AG04449 (cell line): ENCODE measurements at regions not wholly inside any gene's neighbourhood (a gene's known extent, or its start where the extent isn't known, plus 50 kb on each side); places are given as distances from the start of the nearest gene placed in this dataset.

ENCODE experiments used
- CTCF ChIA-PET: fragments of 350-600 bp; formaldehyde crosslinking; extraction: SDS; loops from one replicate; lab custom pipeline; 2021; ENCODE audit warnings: antibody characterized with exemption; lab: Yijun Ruan, JAX
- POLR2A ChIA-PET: fragments of 400-600, 350-600 bp; formaldehyde crosslinking; extraction: SDS; loops from one replicate; lab custom pipeline; 2020; ENCODE audit warnings: antibody characterized with exemption, inconsistent platforms; lab: Yijun Ruan, JAX
- DNase-seq: peaks from one replicate; pipeline ENCODE4 v3.0.0-alpha.2; 2010; ENCODE audit warnings: low read depth, low spot score
- H3K4me3 ChIP-seq: 2 replicates; pipeline ENCODE4 v1.5.1; 2011; ENCODE audit warnings: low read depth, mild to moderate bottlenecking, control low read depth, low read length
- CTCF ChIP-seq: IDR thresholded peaks from one replicate; pipeline ENCODE4 v1.5.1; 2011; ENCODE audit warnings: mild to moderate bottlenecking, moderate library complexity, low read length, control low read depth, inconsistent platforms; ENCODE audit not compliant: insufficient read depth; ENCODE audit errors: missing control alignments

GRCh38 chr11:127230392-127230791, 229.8 kb upstream of the KIRREL3 start:
- CTCF ChIA-PET, result no interaction called here
- no peak for TF ChIP-seq CTCF
- POLR2A ChIA-PET, result no interaction called here
- no peak for DNase-seq
- H3K4me3 ChIP-seq, result no peak overlapping the region

GRCh38 chr11:127226949-127227348, 226.4 kb upstream of the KIRREL3 start:
- CTCF ChIA-PET, result no interaction called here
- no peak for DNase-seq
- POLR2A ChIA-PET, result no interaction called here
- no peak for TF ChIP-seq CTCF
- no peak overlapping the region for H3K4me3 ChIP-seq

- ChIA-PET CTCF (no interaction called here), POLR2A (no interaction called here)
- TF ChIP-seq CTCF, result no peak
- H3K4me3 ChIP-seq, result no peak overlapping the region
- no peak for DNase-seq
These were observed 225.8 kb upstream of the KIRREL3 start for GRCh38 chr11:127226380-127226779.

- no peak for TF ChIP-seq CTCF
- H3K4me3 ChIP-seq, result no peak overlapping the region
- ChIA-PET POLR2A (no interaction called here), CTCF (no interaction called here)
- no peak for DNase-seq
These were observed 225.0 kb upstream of the KIRREL3 start for GRCh38 chr11:127225619-127226018.

GRCh38 chr11:127224276-127224675, 223.7 kb upstream of the KIRREL3 start:
- ChIA-PET CTCF (no interaction called here), POLR2A (no interaction called here)
- DNase-seq, result no peak
- TF ChIP-seq CTCF, result no peak
- no peak overlapping the region for H3K4me3 ChIP-seq

- ChIA-PET POLR2A (no interaction called here), CTCF (no interaction called here)
- DNase-seq, result no peak
- H3K4me3 ChIP-seq, result no peak overlapping the region
- no peak for TF ChIP-seq CTCF
These were observed 223.1 kb upstream of the KIRREL3 start for GRCh38 chr11:127223633-127224032.
